Upper lobe of left lung (tissue), 6 donors: ENCODE measurements at regions not wholly inside any gene's neighbourhood (a gene's known extent, or its start where the extent isn't known, plus 50 kb on each side); places are given as distances from the start of the nearest gene placed in this dataset.
A peak's percentile ranks its signal among the peaks of the same experiment; 100 is the strongest.

Experiments
- ATAC-seq, 2 donors: fragments of 200-7000 bp; cut with Tn5 transposase; one replicate each; pipeline ENCODE4 v1.9.1; 2022; ENCODE audit warnings: mild to moderate bottlenecking in 2 of 2, moderate library complexity in 2 of 2; ENCODE audit not compliant: low FRiP score in 2 of 2
- DNase-seq, 2 donors: peaks; one replicate each; pipeline ENCODE4 v3.0.0-alpha.2; 2019 to 2020
- H3K27ac ChIP-seq, 4 donors: fragments of 200-600 bp; sonication (generic); one replicate each; pipeline ENCODE4 v1.5.1; 2016 to 2019
- H3K27me3 ChIP-seq, 4 donors: fragments of 200-600 bp; sonication (generic); one replicate each; pipeline ENCODE4 v1.5.1; 2017 to 2019
- H3K36me3 ChIP-seq, 4 donors: fragments of 200-600 bp; sonication (generic); one replicate each; pipeline ENCODE4 v1.5.1; 2016 to 2019
- H3K4me1 ChIP-seq, 4 donors: fragments of 200-600 bp; sonication (generic); one replicate each; pipeline ENCODE4 v1.5.1; 2018 to 2019
- H3K4me3 ChIP-seq, 4 donors: fragments of 200-600 bp; sonication (generic); one replicate each; pipeline ENCODE4 v1.5.1; 2017 to 2019; ENCODE audit warnings: mild to moderate bottlenecking in 2 of 4, moderate library complexity in 1 of 4
- H3K9me3 ChIP-seq, 4 donors: fragments of 200-600 bp; sonication (generic); one replicate each; pipeline ENCODE4 v1.5.1; 2018 to 2019
- EP300 ChIP-seq, 4 donors: sonication (generic); formaldehyde crosslinking; IDR thresholded peaks; one replicate each; pipeline ENCODE4 v1.5.1; 2017; ENCODE audit warnings: antibody characterized with exemption in 4 of 4, control low read depth in 2 of 4
- POLR2A ChIP-seq, 4 donors: fragments of 450-650 bp; IDR thresholded peaks; one replicate each; pipeline ENCODE4 v1.5.1; 2016 to 2017; ENCODE audit warnings: antibody characterized with exemption in 4 of 4, mild to moderate bottlenecking in 2 of 4
- POLR2AphosphoS5 ChIP-seq, 2 donors: sonication (generic); formaldehyde crosslinking; IDR thresholded peaks; one replicate each; pipeline ENCODE4 v1.5.1; 2017; ENCODE audit warnings: antibody characterized with exemption in 2 of 2
- WGBS, 2 donors: methylation state at CpG; one replicate each; pipeline ENCODE4 v1.1.5; 2017 to 2018; 5-methylcytosine and 5-hydroxymethylcytosine counted together
- TF ChIP-seq, protein P1 (sequence below), 6 experiments: fragments of 450-650 bp in 4 of 6; fragments of 200-600 bp in 2 of 6; sonication (generic) in 2 of 6; IDR thresholded peaks; one replicate each; pipeline ENCODE4 v1.5.1; 2016 to 2019; ENCODE audit warnings: antibody characterized with exemption in 6 of 6
- donor health status: DM: no; HTN: no; CAD: no; lungs with moderate emphysema.
- donor health status: DM: no; HTN: yes; CAD: no; lungs with severe emphysema.

- no peak overlapping the region for H3K4me3 ChIP-seq
- no peaks in the 10 kb centered on the region for H3K27me3 ChIP-seq
- no peak for TF ChIP-seq POLR2AphosphoS5 (IDR thresholded peaks at IDR 0.05)
- TF ChIP-seq, protein P1, sequence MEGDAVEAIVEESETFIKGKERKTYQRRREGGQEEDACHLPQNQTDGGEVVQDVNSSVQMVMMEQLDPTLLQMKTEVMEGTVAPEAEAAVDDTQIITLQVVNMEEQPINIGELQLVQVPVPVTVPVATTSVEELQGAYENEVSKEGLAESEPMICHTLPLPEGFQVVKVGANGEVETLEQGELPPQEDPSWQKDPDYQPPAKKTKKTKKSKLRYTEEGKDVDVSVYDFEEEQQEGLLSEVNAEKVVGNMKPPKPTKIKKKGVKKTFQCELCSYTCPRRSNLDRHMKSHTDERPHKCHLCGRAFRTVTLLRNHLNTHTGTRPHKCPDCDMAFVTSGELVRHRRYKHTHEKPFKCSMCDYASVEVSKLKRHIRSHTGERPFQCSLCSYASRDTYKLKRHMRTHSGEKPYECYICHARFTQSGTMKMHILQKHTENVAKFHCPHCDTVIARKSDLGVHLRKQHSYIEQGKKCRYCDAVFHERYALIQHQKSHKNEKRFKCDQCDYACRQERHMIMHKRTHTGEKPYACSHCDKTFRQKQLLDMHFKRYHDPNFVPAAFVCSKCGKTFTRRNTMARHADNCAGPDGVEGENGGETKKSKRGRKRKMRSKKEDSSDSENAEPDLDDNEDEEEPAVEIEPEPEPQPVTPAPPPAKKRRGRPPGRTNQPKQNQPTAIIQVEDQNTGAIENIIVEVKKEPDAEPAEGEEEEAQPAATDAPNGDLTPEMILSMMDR (IDR thresholded peaks at IDR 0.05), result no peak
- no peak for TF ChIP-seq EP300 (IDR thresholded peaks at IDR 0.05)
- no peak for TF ChIP-seq POLR2A (IDR thresholded peaks at IDR 0.05)
- DNase-seq (no peak), ATAC-seq (no peak)
- H3K27ac ChIP-seq, result peak overlapping the region; percentile 75 to 84 (median 80)
- no peaks in the 10 kb centered on the region for H3K36me3 ChIP-seq
- H3K4me1 ChIP-seq, result peaks cover 69 to 96% (median 82%) of the 10 kb centered on the region in 4 donors
- 21 to 30% methylated on average over 5 of the region's 5 CpGs for WGBS, 2 donors
- no peaks in the 10 kb centered on the region for H3K9me3 ChIP-seq
Observed at GRCh38 chr2:42930025-42930581, 137.7 kb upstream of the HAAO start.

DNA sequence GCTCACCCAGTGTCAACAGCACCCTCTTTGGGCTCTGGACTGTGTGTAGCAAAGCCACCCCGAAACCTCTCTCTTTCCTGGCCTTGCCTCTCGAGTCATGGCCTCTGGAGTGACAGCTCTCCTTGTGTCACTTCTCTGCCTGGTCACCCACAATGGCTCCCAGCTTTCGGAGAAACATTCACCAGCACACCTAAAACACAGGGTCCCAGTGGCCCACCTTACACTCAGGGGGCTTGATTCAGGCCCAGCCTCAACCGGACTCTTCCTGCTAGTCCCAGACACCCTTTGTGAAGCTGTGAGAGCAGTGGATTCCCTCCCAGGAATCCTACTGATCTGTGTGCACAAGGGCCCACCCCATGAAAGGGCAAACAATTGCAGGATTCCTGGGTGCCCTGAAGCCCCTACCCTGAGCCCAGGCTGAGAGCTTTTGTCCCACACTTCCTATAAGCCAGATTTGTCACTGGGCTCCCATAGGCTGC, 137.2 kb upstream of the HAAO start:
- TF ChIP-seq EP300 (IDR thresholded peaks at IDR 0.05), result no peak
- TF ChIP-seq, protein P1 (IDR thresholded peaks at IDR 0.05), result no peak
- no peak for TF ChIP-seq POLR2A (IDR thresholded peaks at IDR 0.05)
- TF ChIP-seq POLR2AphosphoS5 (IDR thresholded peaks at IDR 0.05), result no peak
- H3K4me1 ChIP-seq, result peaks cover 74 to 98% (median 87%) of the 10 kb centered on the region in 4 donors

GRCh38 chr2:42928692-42929545, 136.5 kb upstream of the HAAO start:
- ATAC-seq, result no peak
- DNase-seq, result no peak
- H3K4me1 ChIP-seq, result peaks cover 81 to 98% (median 88%) of the 10 kb centered on the region in 4 donors
- peak overlapping the region; percentile 75 to 84 (median 80) for H3K27ac ChIP-seq
- H3K27me3 ChIP-seq, result peaks cover 0 to 1% (median 0%) of the 10 kb centered on the region in 4 donors
- no peak for TF ChIP-seq EP300 (IDR thresholded peaks at IDR 0.05)
- no peak for TF ChIP-seq POLR2AphosphoS5 (IDR thresholded peaks at IDR 0.05)
- TF ChIP-seq, protein P1 (IDR thresholded peaks at IDR 0.05), result no peak
- no peak for TF ChIP-seq POLR2A (IDR thresholded peaks at IDR 0.05)
- H3K4me3 ChIP-seq, result no peak overlapping the region
- H3K36me3 ChIP-seq, result no peaks in the 10 kb centered on the region
- 68 to 73% methylated on average over 6 to 13 of the region's 13 CpGs for WGBS, 2 donors
- no peaks in the 10 kb centered on the region for H3K9me3 ChIP-seq

More for the DNA sequence above, 137.2 kb upstream of the HAAO start:
- Histone ChIP-seq H3K27me3 (no peaks in the 10 kb centered on the region), H3K9me3 (no peaks in the 10 kb centered on the region), H3K4me3 (no peak overlapping the region), H3K36me3 (no peaks in the 10 kb centered on the region), H3K27ac (peak overlapping the region; percentile 75 to 84 (median 80))
- 80 to 92% methylated on average over 2 to 4 of the region's 4 CpGs for whole genome bisulfite sequencing, 2 donors
- no peak for ATAC-seq
- DNase-seq, result no peak

GRCh38 chr2:42928161-42928691, 135.8 kb upstream of the HAAO start:
- Histone ChIP-seq H3K4me3 (no peak overlapping the region), H3K27me3 (peaks cover 0 to 2% (median 0%) of the 10 kb centered on the region in 4 donors), H3K4me1 (peaks cover 87 to 100% (median 89%) of the 10 kb centered on the region in 4 donors), H3K27ac (peak overlapping the region; percentile 75 to 84 (median 80)), H3K36me3 (no peaks in the 10 kb centered on the region), H3K9me3 (no peaks in the 10 kb centered on the region)
- 30 to 35% methylated on average over 9 of the region's 9 CpGs for WGBS, 2 donors
- DNase-seq (no peak), ATAC-seq (no peak)
- TF ChIP-seq, protein P1 (IDR thresholded peaks at IDR 0.05), result no peak
- TF ChIP-seq POLR2AphosphoS5 (IDR thresholded peaks at IDR 0.05), result no peak
- TF ChIP-seq POLR2A (IDR thresholded peaks at IDR 0.05), result no peak
- no peak for TF ChIP-seq EP300 (IDR thresholded peaks at IDR 0.05)
